ENCODE measurements at regions not wholly inside any gene's neighbourhood (a gene's known extent, or its start where the extent isn't known, plus 50 kb on each side); places are given as distances from the start of the nearest gene placed in this dataset.

- no peak for FAIRE-seq
These were observed 277.6 kb downstream of the BCOR start for GRCh38 chrX:39819921-39820849.

DNA sequence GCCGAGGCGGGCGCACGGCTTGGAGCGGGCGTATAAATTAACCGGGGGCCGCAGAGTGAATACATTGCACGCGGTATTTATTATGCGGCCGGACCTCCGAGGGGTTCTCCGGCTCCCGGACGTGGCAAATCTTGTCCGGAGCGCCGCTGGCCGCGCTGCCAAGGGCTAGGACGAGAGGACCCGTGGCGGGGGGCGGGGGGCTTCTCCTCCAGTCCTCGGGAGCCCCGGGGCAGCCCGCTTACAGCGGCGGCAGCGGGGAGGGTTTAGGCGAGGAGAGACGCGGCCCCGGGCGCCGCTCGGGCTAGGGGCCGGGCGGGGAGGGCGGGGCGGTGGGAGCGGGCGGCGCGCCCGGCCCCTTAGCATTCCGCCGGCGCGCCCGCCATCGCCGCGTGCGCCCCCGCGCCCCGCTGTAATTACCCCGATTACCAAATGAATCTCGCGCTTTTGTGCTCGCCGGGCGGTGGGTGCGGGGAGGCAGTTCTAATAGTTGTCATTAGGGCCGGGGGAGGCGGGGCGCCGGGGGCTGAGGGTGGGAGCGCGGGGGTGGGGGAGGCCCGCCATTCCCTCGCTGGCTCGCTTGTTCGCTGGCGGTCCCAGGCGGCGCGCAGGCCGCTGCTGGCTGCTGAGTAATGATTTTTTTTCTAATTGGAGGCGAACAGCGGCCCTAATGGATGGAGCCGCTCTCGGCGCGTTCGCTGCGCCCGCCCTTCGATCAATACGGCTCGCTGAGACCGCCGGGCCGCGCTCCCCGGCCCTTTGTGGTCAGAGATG is 276.6 kb downstream of the BCOR start:
- FAIRE-seq = no peak

GRCh38 chrX:39821709-39822095 is 276.1 kb downstream of the BCOR start:
- no peak for FAIRE-seq

DNA sequence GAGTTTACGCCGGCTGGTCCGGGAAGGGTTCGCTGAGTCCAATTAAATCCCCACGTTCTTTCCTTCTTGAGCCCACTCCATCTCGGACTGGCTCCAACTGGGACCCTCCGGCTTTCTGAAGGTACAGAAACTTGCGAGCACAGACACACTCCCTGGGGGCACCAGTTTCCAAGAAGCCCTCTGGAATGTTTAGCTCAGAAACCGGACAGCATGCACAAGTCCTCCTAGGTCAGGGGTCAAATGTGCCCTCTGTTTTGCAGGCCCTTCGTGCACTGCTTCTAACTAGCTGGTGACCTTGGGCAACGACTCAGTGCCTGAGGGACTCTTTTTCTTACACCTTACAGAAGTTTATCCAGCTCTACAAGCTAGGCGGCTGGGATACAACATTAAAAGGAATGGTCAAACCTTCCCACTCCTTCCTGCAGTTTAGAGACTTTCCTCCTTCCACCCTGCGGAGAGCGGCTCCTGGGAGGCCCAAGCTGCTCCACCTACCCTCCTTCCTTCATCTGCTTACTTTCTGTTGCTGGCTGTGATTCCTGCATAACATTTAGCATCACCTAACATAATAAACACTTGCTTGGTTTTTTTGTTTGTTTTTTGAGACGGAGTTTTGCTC is 275.5 kb downstream of the BCOR start:
- no peak for FAIRE-seq

DNA sequence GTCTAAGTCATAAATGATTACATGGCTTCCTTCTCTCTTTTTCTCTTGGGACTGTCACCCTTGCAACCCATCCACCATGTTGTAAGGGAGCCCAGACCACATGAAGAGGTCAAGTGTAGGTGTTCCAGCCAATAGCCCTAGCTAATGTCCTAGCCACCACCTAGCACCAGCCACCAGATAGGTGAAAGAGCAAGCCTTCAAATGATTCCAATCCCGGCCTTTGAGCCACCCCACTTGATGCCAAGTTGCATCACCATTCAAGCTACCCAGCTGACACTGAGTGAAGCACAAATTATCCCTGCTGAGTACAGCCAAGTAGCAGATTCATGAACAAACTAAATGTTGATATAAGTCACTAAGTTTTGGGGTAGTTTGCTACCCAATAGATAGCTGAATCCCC is 274.3 kb downstream of the BCOR start:
- no peak for FAIRE-seq

DNA sequence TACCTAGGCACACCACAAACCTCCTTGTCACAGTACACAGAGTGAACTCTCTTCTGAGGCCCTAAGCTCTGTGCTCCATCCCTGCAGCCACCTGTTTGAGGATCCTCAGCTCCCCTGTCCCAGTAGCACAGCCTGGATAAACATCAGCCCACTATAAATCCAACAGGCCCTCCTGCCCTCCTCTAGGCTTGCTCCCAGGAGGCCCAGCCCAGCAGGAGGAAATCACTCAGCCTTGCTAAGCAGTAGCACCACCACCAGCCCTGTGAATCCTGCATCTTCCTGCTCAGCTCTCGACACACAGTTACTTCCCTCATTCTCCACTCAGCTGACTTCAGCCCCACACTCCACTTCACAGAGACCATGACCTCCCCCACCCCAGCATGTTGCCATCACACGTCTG is 273.9 kb downstream of the BCOR start:
- no peak for FAIRE-seq

DNA sequence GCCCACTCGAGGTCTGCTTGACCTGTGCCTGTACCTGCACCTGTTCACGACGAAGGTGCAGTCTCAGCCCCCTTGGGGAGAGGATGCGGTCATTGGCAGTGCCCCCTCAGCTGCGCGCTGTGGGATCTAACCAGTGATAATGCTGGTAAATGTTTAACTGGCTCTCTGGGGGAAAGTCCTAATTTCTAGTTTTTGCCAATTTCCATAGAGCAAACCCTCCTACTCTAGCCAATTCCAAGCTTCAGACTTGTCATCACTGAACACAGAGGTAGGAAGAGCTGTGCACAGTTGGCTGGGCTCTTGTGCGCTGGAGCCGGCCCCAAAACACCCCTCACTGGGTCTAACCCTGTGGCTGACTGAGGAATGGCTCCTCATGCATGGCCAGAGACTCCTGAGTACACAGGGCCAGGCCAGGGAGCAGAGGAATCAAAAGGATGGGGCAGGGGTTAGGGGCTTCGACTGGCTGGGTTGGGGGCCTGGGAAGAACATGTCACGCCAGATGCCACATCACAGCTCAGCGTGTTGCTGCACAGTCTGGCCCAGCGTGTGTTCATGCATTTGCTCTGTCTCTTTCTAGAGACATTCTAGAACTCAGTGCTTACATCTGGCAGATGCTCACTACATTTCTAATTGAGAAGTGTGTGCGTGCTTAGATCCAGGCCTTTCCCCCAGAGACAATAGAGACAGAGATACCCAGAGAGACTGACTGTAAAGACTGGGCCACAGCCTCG is 270.8 kb downstream of the BCOR start:
- FAIRE-seq = no peak

- no peak for FAIRE-seq
These were observed 269.8 kb downstream of the BCOR start for GRCh38 chrX:39827951-39828350.

DNA sequence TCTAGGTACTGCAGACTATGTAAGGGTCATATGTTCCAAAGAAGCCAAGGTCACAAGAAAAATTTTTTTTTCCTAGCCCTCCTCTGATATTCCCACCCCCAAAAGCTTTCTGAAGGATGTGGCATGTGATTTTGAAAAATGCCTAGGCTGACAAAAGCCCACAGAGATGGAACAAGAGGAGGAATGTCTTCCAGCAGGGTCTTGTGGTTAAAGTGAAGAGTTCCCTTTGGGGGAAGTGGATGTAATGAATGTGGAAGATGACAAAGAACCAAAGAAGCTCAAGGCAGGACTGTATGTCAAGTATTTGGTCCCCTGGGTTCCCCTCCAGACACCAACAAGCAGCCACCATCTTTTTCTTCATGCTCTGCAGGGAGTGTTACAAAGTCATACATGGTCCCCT is 268.8 kb downstream of the BCOR start:
- FAIRE-seq = no peak

DNA sequence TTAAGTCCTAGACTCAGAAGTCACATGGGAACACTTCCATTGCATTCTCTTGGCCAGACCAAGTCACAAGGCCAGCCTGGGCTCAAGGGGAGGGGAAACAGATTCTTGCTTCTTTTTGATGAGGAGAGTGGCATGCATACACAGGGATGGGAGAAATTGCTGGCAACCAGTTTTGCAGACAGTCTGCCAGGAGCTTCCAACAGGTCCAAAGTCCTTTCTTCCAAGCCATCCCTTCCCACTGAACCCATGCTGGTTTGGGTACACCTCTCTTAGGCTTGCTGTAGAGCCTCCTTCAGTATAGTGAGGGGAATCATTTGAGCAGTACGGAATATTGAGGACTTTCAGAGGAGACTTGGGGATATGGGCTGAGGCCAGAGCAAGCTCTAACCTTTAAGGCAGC is 267.8 kb downstream of the BCOR start:
- no peak for FAIRE-seq

DNA sequence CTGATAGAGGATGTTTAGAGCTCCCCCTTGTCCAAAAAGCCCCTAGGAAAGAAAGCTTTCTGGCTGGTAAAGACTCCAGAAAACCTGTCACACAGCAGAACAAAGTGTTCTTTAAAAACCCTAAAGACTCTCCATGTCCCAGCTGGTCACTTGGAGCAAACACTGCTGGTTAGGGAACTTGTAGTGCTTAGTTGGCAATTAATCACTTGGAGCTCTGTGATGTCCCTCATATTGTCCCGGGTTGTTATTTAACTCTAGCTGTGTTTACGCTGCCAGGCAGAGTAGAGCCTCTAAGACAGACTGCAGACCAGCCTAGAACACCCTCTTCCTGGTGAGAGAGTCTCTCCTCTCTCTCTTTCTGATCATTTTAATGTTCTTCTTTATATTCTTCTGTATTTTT is 267.3 kb downstream of the BCOR start:
- no peak for FAIRE-seq

GRCh38 chrX:39832211-39832610 is 265.5 kb downstream of the BCOR start:
- no peak for FAIRE-seq

- FAIRE-seq = no peak
These were observed 263.2 kb downstream of the BCOR start for GRCh38 chrX:39834600-39834999.

- FAIRE-seq = no peak
These were observed 262.5 kb downstream of the BCOR start for GRCh38 chrX:39835241-39835640.

DNA sequence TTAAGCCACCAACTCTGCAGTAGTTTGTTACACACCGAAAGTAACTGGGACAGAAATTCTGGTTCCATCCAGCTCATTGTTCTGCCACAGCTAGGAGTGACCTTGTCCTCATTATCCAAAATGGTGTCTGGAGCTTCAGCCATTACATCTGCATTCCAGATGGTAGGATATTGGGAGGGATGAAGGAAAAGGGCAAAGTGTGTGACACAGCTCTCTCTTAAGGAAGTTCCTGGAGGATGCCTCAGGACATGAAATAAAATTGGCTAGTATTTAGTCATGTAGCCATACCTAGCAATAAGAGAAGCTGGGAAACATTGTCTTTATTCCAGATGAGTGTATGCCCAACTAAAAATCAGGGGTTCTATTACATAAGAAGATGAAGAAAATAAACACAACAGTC is 262.0 kb downstream of the BCOR start:
- no peak for FAIRE-seq

- no peak for FAIRE-seq
These were observed 260.8 kb downstream of the BCOR start for GRCh38 chrX:39836802-39837420.

GRCh38 chrX:39837688-39838087 is 260.1 kb downstream of the BCOR start:
- FAIRE-seq = no peak

DNA sequence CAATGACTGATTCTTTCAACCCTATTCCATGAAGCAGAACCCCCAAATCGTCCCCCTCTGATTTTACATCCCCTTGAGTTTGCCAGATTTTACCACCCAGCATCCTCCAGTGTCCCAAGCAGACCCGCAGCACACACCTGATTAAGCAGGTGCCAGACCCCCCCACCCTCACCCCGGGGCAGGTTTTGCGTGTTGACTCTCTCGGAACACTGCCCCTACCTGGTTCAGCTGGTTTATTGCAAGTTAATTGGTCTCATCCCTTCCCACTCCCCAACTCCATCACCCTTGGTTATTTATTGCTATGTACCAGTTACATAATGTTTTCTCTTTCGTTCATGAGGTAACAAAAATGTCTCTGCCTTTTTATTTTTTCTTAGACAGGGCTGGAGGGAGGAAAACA is 258.4 kb downstream of the BCOR start:
- no peak for FAIRE-seq

DNA sequence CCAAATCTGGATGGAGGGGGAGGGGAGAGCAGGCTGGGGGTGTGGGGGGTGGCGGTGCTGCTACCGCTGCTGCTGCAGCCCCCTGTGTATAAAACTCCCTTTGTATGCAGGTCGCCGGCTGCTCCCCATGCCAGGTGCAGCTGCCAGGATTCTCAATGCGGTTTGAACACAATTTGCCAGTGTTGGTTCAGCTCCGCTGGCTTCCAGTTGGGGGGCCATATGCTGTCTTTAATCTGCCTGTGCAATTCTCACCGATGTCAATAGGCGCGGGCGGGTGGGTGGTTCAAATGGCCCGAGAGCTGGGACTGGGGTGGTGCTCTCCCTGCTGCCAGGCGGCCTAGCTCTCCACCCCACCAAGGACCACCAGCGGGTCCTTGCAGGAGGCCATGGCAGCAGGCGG is 257.6 kb downstream of the BCOR start:
- FAIRE-seq = no peak

DNA sequence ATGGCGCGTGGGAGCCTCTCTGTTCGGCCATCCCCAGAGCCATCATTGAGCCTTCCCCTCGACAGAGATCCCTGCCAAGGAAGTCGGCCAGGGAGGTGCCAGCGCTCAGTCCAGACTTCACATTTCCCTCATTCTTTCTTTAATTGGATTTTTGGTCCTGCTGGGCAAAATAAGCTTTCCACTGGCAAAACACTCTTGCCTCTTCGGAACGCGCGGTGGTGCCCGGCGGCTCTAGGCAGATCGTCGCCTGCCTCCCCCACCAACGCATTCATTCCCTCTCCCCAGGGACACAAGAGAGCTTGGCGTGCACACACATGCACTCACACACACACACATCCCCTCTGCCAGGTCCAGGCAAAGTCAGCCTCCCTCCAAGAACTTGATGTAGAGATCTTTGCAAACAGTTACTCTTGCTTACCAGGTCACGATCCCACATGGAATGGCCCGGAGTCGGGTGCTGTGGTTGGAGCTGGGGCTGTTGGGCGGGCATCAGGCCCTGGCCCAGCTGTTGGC is 257.1 kb downstream of the BCOR start:
- no peak for FAIRE-seq

GRCh38 chrX:39841604-39842003 is 256.2 kb downstream of the BCOR start:
- FAIRE-seq = no peak

GRCh38 chrX:39842281-39842973 is 255.3 kb downstream of the BCOR start:
- no peak for FAIRE-seq

Data from A204.1 (cell line).